ENCODE measurements at regions not wholly inside any gene's neighbourhood (a gene's known extent, or its start where the extent isn't known, plus 50 kb on each side); places are given as distances from the start of the nearest gene placed in this dataset.
"Not testable (repeated sequence)": the region's sequence is repeated elsewhere in the genome, so short reads cannot be mapped to it uniquely, and the experiment has no call there.

GRCh38 chrY:18720395-18720794 lies 53.1 kb downstream of the HSFY2 start:
- DNase-seq (ENCODE audit: low read depth, low spot score); H3K4me3 ChIP-seq (ENCODE audit: low read length): not testable (repeated sequence)

Data from Jurkat, Clone E6-1 (cell line).